GM06990 (cell line): ENCODE measurements at regions not wholly inside any gene's neighbourhood (a gene's known extent, or its start where the extent isn't known, plus 50 kb on each side); places are given as distances from the start of the nearest gene placed in this dataset.

Experiments
- DNase-seq: peaks from one replicate; pipeline ENCODE4 v3.0.0-alpha.2; 2011; ENCODE audit not compliant: insufficient read length; ENCODE audit errors: extremely low read depth
- H3K27me3 ChIP-seq: replicated peaks from 2 replicates; pipeline ENCODE4 v1.6.0; 2011; ENCODE audit warnings: low read length; ENCODE audit not compliant: control insufficient read depth, insufficient read depth
- H3K36me3 ChIP-seq: 2 replicates; pipeline ENCODE4 v1.5.1; 2011; ENCODE audit warnings: low read length; ENCODE audit not compliant: control insufficient read depth, insufficient read depth
- H3K4me3 ChIP-seq: replicated peaks from 2 replicates; pipeline ENCODE4 v1.5.1; 2011; ENCODE audit warnings: low read depth, mild to moderate bottlenecking, control low read depth, low read length
- CTCF ChIP-seq: IDR thresholded peaks from 2 replicates; pipeline ENCODE4 v1.5.1; 2011; ENCODE audit warnings: low read length, control low read depth, mild to moderate bottlenecking, inconsistent platforms; ENCODE audit not compliant: insufficient read depth, poor library complexity, severe bottlenecking

- no peaks in the 10 kb centered on the region for H3K27me3 ChIP-seq
- no peaks in the 10 kb centered on the region for H3K36me3 ChIP-seq
- DNase-seq, result no peak
- no peak overlapping the region for H3K4me3 ChIP-seq
- TF ChIP-seq CTCF, result no peak
Measured at GRCh38 chr5:4306057-4306456, 710.4 kb downstream of the IRX1 start.

- DNase-seq, result no peak
- H3K27me3 ChIP-seq, result no peaks in the 10 kb centered on the region
- no peak overlapping the region for H3K4me3 ChIP-seq
- no peak for TF ChIP-seq CTCF
- H3K36me3 ChIP-seq, result no peaks in the 10 kb centered on the region
Measured at GRCh38 chr5:4309026-4309425, 713.4 kb downstream of the IRX1 start.

GRCh38 chr5:4313138-4313537, 717.5 kb downstream of the IRX1 start:
- Histone ChIP-seq H3K27me3 (no peaks in the 10 kb centered on the region), H3K4me3 (no peak overlapping the region), H3K36me3 (no peaks in the 10 kb centered on the region)
- no peak for TF ChIP-seq CTCF
- DNase-seq, result no peak

- H3K27me3 ChIP-seq, result no peaks in the 10 kb centered on the region
- no peak for DNase-seq
- H3K36me3 ChIP-seq, result no peaks in the 10 kb centered on the region
- no peak for TF ChIP-seq CTCF
- no peak overlapping the region for H3K4me3 ChIP-seq
Measured at GRCh38 chr5:4319478-4320128, 724.0 kb downstream of the IRX1 start.

- DNase-seq, result no peak
- no peak overlapping the region for H3K4me3 ChIP-seq
- no peaks in the 10 kb centered on the region for H3K27me3 ChIP-seq
- TF ChIP-seq CTCF, result no peak
- H3K36me3 ChIP-seq, result no peaks in the 10 kb centered on the region
Measured at GRCh38 chr5:4330327-4330726, 734.7 kb downstream of the IRX1 start.

GRCh38 chr5:4335078-4335477, 739.4 kb downstream of the IRX1 start:
- no peak for TF ChIP-seq CTCF
- no peaks in the 10 kb centered on the region for H3K27me3 ChIP-seq

More at GRCh38 chr5:4335078-4335477, 739.4 kb downstream of the IRX1 start:
- no peak for DNase-seq
- H3K36me3 ChIP-seq, result no peaks in the 10 kb centered on the region
- no peak overlapping the region for H3K4me3 ChIP-seq
